ENCODE measurements at regions not wholly inside any gene's neighbourhood (a gene's known extent, or its start where the extent isn't known, plus 50 kb on each side); places are given as distances from the start of the nearest gene placed in this dataset.

DNA sequence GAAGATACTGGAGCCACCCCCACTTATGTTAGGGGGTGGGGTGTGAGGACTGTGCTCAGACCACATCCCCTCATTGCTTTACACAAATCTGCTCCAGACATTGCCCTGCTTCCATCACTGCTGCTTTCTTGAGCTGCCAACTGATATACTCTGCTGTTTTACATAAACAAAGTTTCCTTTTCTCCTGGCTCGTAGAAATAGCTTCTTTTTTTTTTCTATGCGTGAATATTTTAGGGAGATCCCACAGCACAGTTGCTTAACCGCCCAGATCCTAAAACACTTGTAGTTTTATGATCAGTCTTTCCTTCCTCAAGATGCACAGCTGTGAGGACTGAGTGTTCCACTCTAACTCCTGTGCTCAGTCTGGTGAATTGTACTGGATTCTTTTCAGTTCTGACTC lies 768.4 kb downstream of the PCDH18 start:
- Histone ChIP-seq H3K27me3 (ENCODE audit: control insufficient read depth, insufficient read depth, low read length) (no peaks in the 10 kb centered on the region), H3K36me3 (ENCODE audit: control insufficient read depth, insufficient read depth, low read length) (no peaks in the 10 kb centered on the region), H3K79me2 (ENCODE audit: control insufficient read depth, insufficient read depth, low read length) (no peaks in the 10 kb centered on the region), H3K4me3 (replicated peaks in 1 of 4; ENCODE audit: control extremely low read depth in 1 of 4, insufficient read depth in 1 of 4, low read depth in 3 of 4, low read length in 4 of 4) (no peak overlapping the region), H3K9ac (ENCODE audit: insufficient read depth, low read length) (no peak overlapping the region), H4K20me1 (ENCODE audit: control insufficient read depth, extremely low read depth, insufficient read depth, low read length) (no peaks in the 10 kb centered on the region), H3K4me2 (ENCODE audit: extremely low read depth, insufficient read depth, low read length) (no peak overlapping the region), H3K27ac (ENCODE audit: insufficient read depth, low read length) (no peak overlapping the region), H3K4me1 (ENCODE audit: control insufficient read depth, extremely low read depth, insufficient read depth, low read length) (no peaks in the 10 kb centered on the region), H2AFZ (ENCODE audit: low read length) (no peak overlapping the region), H3K9me3 (ENCODE audit: control insufficient read depth, insufficient read depth, low read depth, low read length) (no peaks in the 10 kb centered on the region)
- TF ChIP-seq EZH2 (IDR thresholded peaks at IDR 0.05; ENCODE audit: low read length, missing control alignments), result no peak
- TF ChIP-seq, protein P1, sequence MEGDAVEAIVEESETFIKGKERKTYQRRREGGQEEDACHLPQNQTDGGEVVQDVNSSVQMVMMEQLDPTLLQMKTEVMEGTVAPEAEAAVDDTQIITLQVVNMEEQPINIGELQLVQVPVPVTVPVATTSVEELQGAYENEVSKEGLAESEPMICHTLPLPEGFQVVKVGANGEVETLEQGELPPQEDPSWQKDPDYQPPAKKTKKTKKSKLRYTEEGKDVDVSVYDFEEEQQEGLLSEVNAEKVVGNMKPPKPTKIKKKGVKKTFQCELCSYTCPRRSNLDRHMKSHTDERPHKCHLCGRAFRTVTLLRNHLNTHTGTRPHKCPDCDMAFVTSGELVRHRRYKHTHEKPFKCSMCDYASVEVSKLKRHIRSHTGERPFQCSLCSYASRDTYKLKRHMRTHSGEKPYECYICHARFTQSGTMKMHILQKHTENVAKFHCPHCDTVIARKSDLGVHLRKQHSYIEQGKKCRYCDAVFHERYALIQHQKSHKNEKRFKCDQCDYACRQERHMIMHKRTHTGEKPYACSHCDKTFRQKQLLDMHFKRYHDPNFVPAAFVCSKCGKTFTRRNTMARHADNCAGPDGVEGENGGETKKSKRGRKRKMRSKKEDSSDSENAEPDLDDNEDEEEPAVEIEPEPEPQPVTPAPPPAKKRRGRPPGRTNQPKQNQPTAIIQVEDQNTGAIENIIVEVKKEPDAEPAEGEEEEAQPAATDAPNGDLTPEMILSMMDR (conservative IDR thresholded peaks at IDR 0.05 in 1 of 2, IDR thresholded peaks at IDR 0.05 in 1 of 2; ENCODE audit: low read depth in 1 of 2, low read length in 2 of 2), result no peak
- peak in 1 of 2 donors; percentile 41 for DNase-seq (ENCODE audit: low read depth in 2 of 2)

DNA sequence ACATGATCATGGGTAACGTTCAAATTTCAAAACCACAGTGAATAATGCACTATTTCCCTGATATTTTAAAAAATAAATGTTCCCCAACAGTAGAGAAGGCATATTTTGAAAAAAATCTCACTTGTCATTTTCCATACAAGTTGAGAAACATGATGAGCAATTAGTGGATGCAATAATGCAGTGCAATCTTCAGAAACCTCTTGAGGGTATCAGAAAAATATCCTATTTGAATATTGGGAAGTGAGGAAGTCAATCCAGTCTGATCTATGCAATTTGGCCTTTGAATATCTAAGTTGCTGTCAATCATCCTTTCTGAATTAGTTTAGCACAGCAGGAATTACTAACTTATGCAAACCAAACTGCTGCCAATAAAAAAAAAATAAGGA lies 776.8 kb downstream of the PCDH18 start:
- no peak overlapping the region for H3K27ac ChIP-seq (ENCODE audit: insufficient read depth, low read length)
- H3K9ac ChIP-seq (ENCODE audit: insufficient read depth, low read length), result no peak overlapping the region
- H3K27me3 ChIP-seq (ENCODE audit: control insufficient read depth, insufficient read depth, low read length), result no peaks in the 10 kb centered on the region
- H3K4me3 ChIP-seq (replicated peaks in 1 of 4; ENCODE audit: control extremely low read depth in 1 of 4, insufficient read depth in 1 of 4, low read depth in 3 of 4, low read length in 4 of 4), result no peak overlapping the region
- no peaks in the 10 kb centered on the region for H3K9me3 ChIP-seq (ENCODE audit: control insufficient read depth, insufficient read depth, low read depth, low read length)
- no peaks in the 10 kb centered on the region for H4K20me1 ChIP-seq (ENCODE audit: control insufficient read depth, extremely low read depth, insufficient read depth, low read length)
- H3K79me2 ChIP-seq (ENCODE audit: control insufficient read depth, insufficient read depth, low read length), result no peaks in the 10 kb centered on the region
- no peak overlapping the region for H3K4me2 ChIP-seq (ENCODE audit: extremely low read depth, insufficient read depth, low read length)
- H3K4me1 ChIP-seq (ENCODE audit: control insufficient read depth, extremely low read depth, insufficient read depth, low read length), result no peaks in the 10 kb centered on the region
- no peak for DNase-seq (ENCODE audit: low read depth in 2 of 2)
- H3K36me3 ChIP-seq (ENCODE audit: control insufficient read depth, insufficient read depth, low read length), result no peaks in the 10 kb centered on the region
- H2AFZ ChIP-seq (ENCODE audit: low read length), result no peak overlapping the region
- no peak for TF ChIP-seq EZH2 (IDR thresholded peaks at IDR 0.05; ENCODE audit: low read length, missing control alignments)
- TF ChIP-seq, protein P1 (conservative IDR thresholded peaks at IDR 0.05 in 1 of 2, IDR thresholded peaks at IDR 0.05 in 1 of 2; ENCODE audit: low read depth in 1 of 2, low read length in 2 of 2), result no peak

DNA sequence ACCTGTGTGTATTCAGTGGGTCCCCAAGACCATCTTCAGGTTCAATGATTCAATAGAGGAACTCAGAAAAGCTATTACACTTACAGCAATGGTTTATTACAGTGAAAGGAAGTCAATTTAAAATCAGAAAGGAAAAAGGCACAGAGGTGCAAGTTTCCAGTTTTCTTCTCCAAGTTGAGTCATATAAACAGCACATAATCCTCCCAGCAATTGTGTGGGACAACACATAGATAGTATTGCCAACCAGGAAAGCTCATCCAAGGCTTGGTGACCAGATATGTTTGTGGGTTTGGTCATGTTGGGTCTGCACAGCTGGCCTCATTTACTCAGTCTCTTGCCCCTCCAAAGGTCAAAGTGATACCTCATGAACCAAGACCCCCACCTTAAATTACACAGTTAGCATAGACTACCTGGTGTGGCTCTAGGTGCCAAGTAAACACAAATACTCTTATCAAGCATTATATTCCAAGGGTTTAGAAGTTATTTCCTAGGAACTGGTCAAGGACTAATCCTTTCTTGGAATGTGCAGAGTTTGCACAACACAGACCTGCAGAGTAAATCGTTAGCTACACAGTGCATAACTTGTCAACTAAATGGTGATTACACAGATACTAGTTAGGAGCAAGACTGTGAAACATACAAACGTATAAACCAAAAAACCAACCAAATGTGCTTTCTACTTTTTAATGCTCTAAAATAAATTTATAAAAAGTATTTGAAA lies 777.3 kb downstream of the PCDH18 start:
- no peaks in the 10 kb centered on the region for H3K27me3 ChIP-seq (ENCODE audit: control insufficient read depth, insufficient read depth, low read length)
- H3K9ac ChIP-seq (ENCODE audit: insufficient read depth, low read length), result no peak overlapping the region
- no peaks in the 10 kb centered on the region for H3K36me3 ChIP-seq (ENCODE audit: control insufficient read depth, insufficient read depth, low read length)
- H4K20me1 ChIP-seq (ENCODE audit: control insufficient read depth, extremely low read depth, insufficient read depth, low read length), result no peaks in the 10 kb centered on the region
- no peak overlapping the region for H2AFZ ChIP-seq (ENCODE audit: low read length)
- H3K4me1 ChIP-seq (ENCODE audit: control insufficient read depth, extremely low read depth, insufficient read depth, low read length), result no peaks in the 10 kb centered on the region
- DNase-seq (ENCODE audit: low read depth in 2 of 2), result no peak
- H3K27ac ChIP-seq (ENCODE audit: insufficient read depth, low read length), result no peak overlapping the region
- TF ChIP-seq, protein P1 (conservative IDR thresholded peaks at IDR 0.05 in 1 of 2, IDR thresholded peaks at IDR 0.05 in 1 of 2; ENCODE audit: low read depth in 1 of 2, low read length in 2 of 2), result no peak
- TF ChIP-seq EZH2 (IDR thresholded peaks at IDR 0.05; ENCODE audit: low read length, missing control alignments), result no peak
- no peak overlapping the region for H3K4me3 ChIP-seq (replicated peaks in 1 of 4; ENCODE audit: control extremely low read depth in 1 of 4, insufficient read depth in 1 of 4, low read depth in 3 of 4, low read length in 4 of 4)
- H3K79me2 ChIP-seq (ENCODE audit: control insufficient read depth, insufficient read depth, low read length), result no peaks in the 10 kb centered on the region
- no peak overlapping the region for H3K4me2 ChIP-seq (ENCODE audit: extremely low read depth, insufficient read depth, low read length)
- no peaks in the 10 kb centered on the region for H3K9me3 ChIP-seq (ENCODE audit: control insufficient read depth, insufficient read depth, low read depth, low read length)

All from fibroblast of lung (primary cell).